SK-N-SH (cell line): ENCODE measurements at regions not wholly inside any gene's neighbourhood (a gene's known extent, or its start where the extent isn't known, plus 50 kb on each side); places are given as distances from the start of the nearest gene placed in this dataset.

ENCODE experiments used
- CTCF ChIA-PET: fragments of 300-600, 350-600 bp; formaldehyde crosslinking; extraction: SDS; loops from one replicate; lab custom pipeline; 2021; lab: Yijun Ruan, JAX
- POLR2A ChIA-PET: fragments of 350-600 bp; sonication (Branson Sonifier 250); formaldehyde crosslinking; extraction: SDS; loops from one replicate; lab custom pipeline; 2020; ENCODE audit warnings: antibody characterized with exemption, inconsistent platforms; lab: Yijun Ruan, JAX
- DNase-seq: peaks from one replicate; pipeline ENCODE4 v3.0.0; 2012
- H2AFZ ChIP-seq: fragments of 200-600 bp; sonication (generic); 2 replicates; pipeline ENCODE4 v1.8.1; 2016; ENCODE audit warnings: antibody characterized with exemption, mild to moderate bottlenecking, low read depth
- H3F3A ChIP-seq: fragments of 200-600 bp; sonication (generic); replicated peaks from 2 replicates; pipeline ENCODE3; 2016; ENCODE audit warnings: antibody characterized with exemption, mild to moderate bottlenecking; ENCODE audit not compliant: insufficient read depth
- H3K27ac ChIP-seq, 2 experiments: fragments of 200-500 bp in 1 of 2; fragments of 200-600 bp in 1 of 2; sonication (Bioruptor generic) in 1 of 2; sonication (generic), shearing (Covaris generic) in 1 of 2; 2 replicates each; pipeline versions ENCODE4 v1.5.1 to v1.6.1; 2014 to 2016; ENCODE audit warnings: low read depth in 2 of 2, inconsistent platforms in 1 of 2, low read length in 1 of 2, mild to moderate bottlenecking in 1 of 2, mixed read lengths in 1 of 2
- H3K27me3 ChIP-seq: fragments of 200-600 bp; sonication (generic), shearing (Covaris generic); 2 replicates; pipeline ENCODE4 v1.6.1; 2016; ENCODE audit warnings: mixed run types; ENCODE audit not compliant: insufficient read depth
- H3K36me3 ChIP-seq, 2 experiments: fragments of 200-500 bp in 1 of 2; fragments of 200-600 bp in 1 of 2; sonication (Bioruptor generic) in 1 of 2; sonication (generic) in 1 of 2; replicated peaks in 1 of 2; 2 replicates each; pipeline versions ENCODE3 to v1.5.1; 2014 to 2016; ENCODE audit warnings: low read length in 1 of 2, mild to moderate bottlenecking in 1 of 2; ENCODE audit not compliant: insufficient read depth in 2 of 2, control insufficient read depth in 1 of 2
- H3K4me1 ChIP-seq, 2 experiments: fragments of 200-500 bp in 1 of 2; fragments of 200-600 bp in 1 of 2; sonication (Bioruptor generic) in 1 of 2; sonication (generic), shearing (Covaris generic) in 1 of 2; 2 replicates each; pipeline versions ENCODE4 v1.5.1 to v1.6.1; 2014 to 2016; ENCODE audit warnings: low read depth in 1 of 2, low read length in 1 of 2, mixed run types in 1 of 2; ENCODE audit not compliant: insufficient read depth in 2 of 2, control insufficient read depth in 1 of 2
- H3K4me2 ChIP-seq: fragments of 200-600 bp; sonication (generic), shearing (Covaris generic); 2 replicates; pipeline ENCODE4 v1.6.1; 2017; ENCODE audit warnings: mixed run types
- H3K4me3 ChIP-seq, 2 experiments: fragments of 200-500 bp in 1 of 2; fragments of 200-600 bp in 1 of 2; sonication (Bioruptor generic) in 1 of 2; sonication (generic), shearing (Covaris generic) in 1 of 2; 2 replicates each; pipeline versions ENCODE4 v1.5.1 to v1.8.1; 2014 to 2016; ENCODE audit warnings: low read depth in 2 of 2, inconsistent platforms in 1 of 2, low read length in 1 of 2, mild to moderate bottlenecking in 1 of 2, mixed read lengths in 1 of 2, moderate library complexity in 1 of 2
- H3K79me2 ChIP-seq: fragments of 200-600 bp; sonication (generic); 2 replicates; pipeline ENCODE4 v1.8.1; 2017; ENCODE audit warnings: mild to moderate bottlenecking; ENCODE audit not compliant: insufficient read depth
- H3K9ac ChIP-seq: fragments of 200-600 bp; sonication (generic); 2 replicates; pipeline ENCODE4 v1.6.1; 2017; ENCODE audit warnings: mixed run types
- H3K9me2 ChIP-seq: fragments of 200-600 bp; sonication (generic); 2 replicates; pipeline ENCODE4 v1.6.1; 2017; ENCODE audit warnings: mixed run types
- H3K9me3 ChIP-seq: fragments of 200-600 bp; sonication (generic); 2 replicates; pipeline ENCODE4 v1.6.1; 2017; ENCODE audit warnings: mixed run types, mild to moderate bottlenecking, moderate library complexity
- H4K20me1 ChIP-seq: fragments of 200-600 bp; sonication (generic); 2 replicates; pipeline ENCODE4 v1.6.1; 2017; ENCODE audit warnings: mild to moderate bottlenecking, mixed run types; ENCODE audit not compliant: insufficient read depth
- CHD2 ChIP-seq: fragments of 150-350 bp; IDR thresholded peaks from 2 replicates; pipeline ENCODE4 v1.6.1; 2018; ENCODE audit warnings: low read length; ENCODE audit not compliant: partially characterized antibody
- ELF1 ChIP-seq: IDR thresholded peaks from 2 replicates; pipeline ENCODE4 v1.4.0; 2012
- EP300 ChIP-seq, 2 experiments: IDR thresholded peaks; 2 replicates each; pipeline versions ENCODE4 v1.4.0 to v1.6.1; 2012; ENCODE audit warnings: borderline replicate concordance in 1 of 2, low read depth in 1 of 2, low read length in 1 of 2
- FOSL2 ChIP-seq: IDR thresholded peaks from 2 replicates; pipeline ENCODE4 v1.4.0; 2012; ENCODE audit warnings: low read depth, mild to moderate bottlenecking, moderate library complexity, borderline replicate concordance
- FOXM1 ChIP-seq: IDR thresholded peaks from 2 replicates; pipeline ENCODE4 v1.4.0; 2012; ENCODE audit warnings: low read depth, mild to moderate bottlenecking
- GABPA ChIP-seq: IDR thresholded peaks from 2 replicates; pipeline ENCODE4 v1.4.0; 2012; ENCODE audit warnings: low read depth, mild to moderate bottlenecking
- GATA2 ChIP-seq: sonication (generic); formaldehyde crosslinking; IDR thresholded peaks from 2 replicates; pipeline ENCODE4 v1.5.0; 2020; ENCODE audit warnings: mild to moderate bottlenecking, missing genetic modification reagents
- MEF2A ChIP-seq: IDR thresholded peaks from 2 replicates; pipeline ENCODE4 v1.4.0; 2012; ENCODE audit warnings: low read depth, borderline replicate concordance
- NRF1 ChIP-seq: IDR thresholded peaks from 2 replicates; pipeline ENCODE4 v1.6.1; 2012; ENCODE audit warnings: low read depth, mild to moderate bottlenecking, low read length
- POLR2AphosphoS5 ChIP-seq: IDR thresholded peaks from 2 replicates; pipeline ENCODE4 v1.6.1; 2012; ENCODE audit warnings: low read depth, low read length
- RAD21 ChIP-seq: IDR thresholded peaks from 2 replicates; pipeline ENCODE4 v1.6.1; 2012; ENCODE audit warnings: mild to moderate bottlenecking, low read length
- RCOR1 ChIP-seq: fragments of 150-350 bp; IDR thresholded peaks from 2 replicates; pipeline ENCODE4 v1.6.1; 2017; ENCODE audit warnings: antibody characterized with exemption, low read length
- RFX5 ChIP-seq: IDR thresholded peaks from 2 replicates; pipeline ENCODE4 v1.6.1; 2012; ENCODE audit warnings: mild to moderate bottlenecking, improper control_type of control experiment, low read length
- SIN3A ChIP-seq: IDR thresholded peaks from 2 replicates; pipeline ENCODE4 v1.6.1; 2012; ENCODE audit warnings: low read depth, mild to moderate bottlenecking, low read length, moderate library complexity, borderline replicate concordance
- SMC3 ChIP-seq: IDR thresholded peaks from 2 replicates; pipeline ENCODE4 v1.6.1; 2012; ENCODE audit warnings: low read depth, low read length, improper control_type of control experiment
- TEAD4 ChIP-seq: IDR thresholded peaks from 2 replicates; pipeline ENCODE4 v1.4.0; 2012; ENCODE audit warnings: mild to moderate bottlenecking, borderline replicate concordance; ENCODE audit not compliant: insufficient read depth
- WGBS: methylation state at CpG from one replicate; pipeline ENCODE4 v1.1.6; 2017; ENCODE audit warnings: low lambda C conversion rate; 5-methylcytosine and 5-hydroxymethylcytosine counted together
- TF ChIP-seq, protein P1 (sequence below): fragments of 200-600 bp; sonication (generic); IDR thresholded peaks from 2 replicates; pipeline ENCODE4 v1.6.1; 2017; ENCODE audit warnings: antibody characterized with exemption, mild to moderate bottlenecking, moderate library complexity
- TF ChIP-seq, protein P2 (sequence below): IDR thresholded peaks from 2 replicates; pipeline ENCODE4 v1.4.0; 2012; ENCODE audit warnings: low read depth, borderline replicate concordance
- TF ChIP-seq, protein P3 (sequence below): fragments of 150-350 bp; IDR thresholded peaks from 2 replicates; pipeline ENCODE4 v1.6.1; 2016; ENCODE audit warnings: mild to moderate bottlenecking, low read depth, low read length
- TF ChIP-seq, protein P4 (sequence below): IDR thresholded peaks from 2 replicates; pipeline ENCODE4; 2012

DNA sequence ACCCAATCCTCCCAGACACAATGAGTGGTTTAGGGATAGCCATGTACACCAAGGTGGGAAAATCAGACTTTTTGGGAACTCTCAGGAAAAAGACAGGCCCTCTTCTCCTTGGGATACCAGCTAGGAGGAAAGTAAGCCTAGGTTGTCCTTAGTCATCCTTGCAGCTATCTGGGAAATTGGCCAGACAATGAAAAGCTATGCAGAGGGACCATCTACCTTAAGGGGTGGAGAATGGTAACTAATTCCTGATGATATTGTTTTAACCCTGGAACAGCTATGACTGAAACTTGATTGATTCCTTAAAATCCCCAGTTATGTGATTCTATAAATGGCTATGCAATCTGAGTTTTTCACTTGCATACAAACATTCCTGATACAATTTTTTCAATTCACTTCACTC is 88.9 kb upstream of the BNC2 start:
- H3F3A ChIP-seq, result peaks cover 9% of the 10 kb centered on the region
- H3K9me3 ChIP-seq, result no peaks in the 10 kb centered on the region
- no peak overlapping the region for H3K4me2 ChIP-seq
- ChIA-PET POLR2A (no interaction called here), CTCF (no interaction called here)
- H3K4me1 ChIP-seq, result no peaks in the 10 kb centered on the region; a peak in 1 of 4 replicates
- H3K36me3 ChIP-seq, result no peaks in the 10 kb centered on the region
- H3K27ac ChIP-seq, result no peak overlapping the region
- DNase-seq, result no peak
- no peak overlapping the region for H3K9ac ChIP-seq
- H3K27me3 ChIP-seq, result no peaks in the 10 kb centered on the region
- H4K20me1 ChIP-seq, result no peaks in the 10 kb centered on the region
- H3K4me3 ChIP-seq, result no peak overlapping the region
- no peaks in the 10 kb centered on the region for H3K9me2 ChIP-seq
- TF ChIP-seq, protein P1, sequence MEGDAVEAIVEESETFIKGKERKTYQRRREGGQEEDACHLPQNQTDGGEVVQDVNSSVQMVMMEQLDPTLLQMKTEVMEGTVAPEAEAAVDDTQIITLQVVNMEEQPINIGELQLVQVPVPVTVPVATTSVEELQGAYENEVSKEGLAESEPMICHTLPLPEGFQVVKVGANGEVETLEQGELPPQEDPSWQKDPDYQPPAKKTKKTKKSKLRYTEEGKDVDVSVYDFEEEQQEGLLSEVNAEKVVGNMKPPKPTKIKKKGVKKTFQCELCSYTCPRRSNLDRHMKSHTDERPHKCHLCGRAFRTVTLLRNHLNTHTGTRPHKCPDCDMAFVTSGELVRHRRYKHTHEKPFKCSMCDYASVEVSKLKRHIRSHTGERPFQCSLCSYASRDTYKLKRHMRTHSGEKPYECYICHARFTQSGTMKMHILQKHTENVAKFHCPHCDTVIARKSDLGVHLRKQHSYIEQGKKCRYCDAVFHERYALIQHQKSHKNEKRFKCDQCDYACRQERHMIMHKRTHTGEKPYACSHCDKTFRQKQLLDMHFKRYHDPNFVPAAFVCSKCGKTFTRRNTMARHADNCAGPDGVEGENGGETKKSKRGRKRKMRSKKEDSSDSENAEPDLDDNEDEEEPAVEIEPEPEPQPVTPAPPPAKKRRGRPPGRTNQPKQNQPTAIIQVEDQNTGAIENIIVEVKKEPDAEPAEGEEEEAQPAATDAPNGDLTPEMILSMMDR, result no peak
- TF ChIP-seq CHD2 (no peak), MEF2A (no peak), SMC3 (no peak), TEAD4 (no peak), GATA2 (no peak), ELF1 (no peak), FOSL2 (no peak), RAD21 (no peak), GABPA (no peak), EP300 (IDR thresholded peaks at IDR 0.05; ENCODE audit: borderline replicate concordance in 1 of 2, low read depth in 1 of 2, low read length in 1 of 2) (no peak), RCOR1 (no peak), NRF1 (no peak), RFX5 (no peak), FOXM1 (no peak), SIN3A (no peak)
- TF ChIP-seq, protein P2, sequence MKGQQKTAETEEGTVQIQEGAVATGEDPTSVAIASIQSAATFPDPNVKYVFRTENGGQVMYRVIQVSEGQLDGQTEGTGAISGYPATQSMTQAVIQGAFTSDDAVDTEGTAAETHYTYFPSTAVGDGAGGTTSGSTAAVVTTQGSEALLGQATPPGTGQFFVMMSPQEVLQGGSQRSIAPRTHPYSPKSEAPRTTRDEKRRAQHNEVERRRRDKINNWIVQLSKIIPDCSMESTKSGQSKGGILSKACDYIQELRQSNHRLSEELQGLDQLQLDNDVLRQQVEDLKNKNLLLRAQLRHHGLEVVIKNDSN, result no peak
- H3K79me2 ChIP-seq, result no peaks in the 10 kb centered on the region
- no peak overlapping the region for H2AFZ ChIP-seq

DNA sequence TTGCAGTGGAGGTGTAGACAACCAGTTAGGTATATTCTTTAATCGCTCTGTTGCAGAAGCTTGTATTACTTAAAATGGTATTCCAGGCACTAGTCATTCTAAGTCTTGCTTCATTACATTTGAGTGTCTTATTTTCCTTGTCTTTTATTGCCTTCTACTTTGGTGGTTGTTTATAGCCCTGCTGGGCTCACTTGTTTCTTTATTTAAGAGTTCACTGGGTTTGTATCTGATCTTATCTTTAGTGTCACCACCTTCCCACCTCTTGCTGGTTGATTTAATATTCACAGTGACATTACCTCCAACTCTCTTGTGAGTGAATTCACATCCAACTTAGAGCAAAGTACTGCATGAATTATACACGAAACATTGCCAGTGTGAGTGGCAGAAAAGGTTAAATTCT is 83.6 kb upstream of the BNC2 start:
- no peaks in the 10 kb centered on the region for H4K20me1 ChIP-seq
- H3K9me2 ChIP-seq, result no peaks in the 10 kb centered on the region
- H3K4me2 ChIP-seq, result no peak overlapping the region
- H3K4me1 ChIP-seq, result no peaks in the 10 kb centered on the region
- H3K27ac ChIP-seq, result no peak overlapping the region
- H3K79me2 ChIP-seq, result no peaks in the 10 kb centered on the region
- H3K36me3 ChIP-seq, result no peaks in the 10 kb centered on the region
- 83% methylated on average over 2 of the region's 2 CpGs for WGBS
- ChIA-PET POLR2A (no interaction called here), CTCF (interaction anchor here (1.4 kb wide), 1 partner anchor 8 kb away, joined by 3 read pairs; no protein-coding TSS in a partner anchor)
- H3K9ac ChIP-seq, result no peak overlapping the region
- H3K4me3 ChIP-seq, result no peak overlapping the region
- H2AFZ ChIP-seq, result no peak overlapping the region
- H3F3A ChIP-seq, result no peaks in the 10 kb centered on the region
- DNase-seq, result no peak
- TF ChIP-seq EP300 (IDR thresholded peaks at IDR 0.05; ENCODE audit: borderline replicate concordance in 1 of 2, low read depth in 1 of 2, low read length in 1 of 2) (no peak), MEF2A (no peak), FOSL2 (no peak), TEAD4 (no peak), POLR2AphosphoS5 (no peak)
- TF ChIP-seq, protein P1, result no peak
- TF ChIP-seq, protein P3, sequence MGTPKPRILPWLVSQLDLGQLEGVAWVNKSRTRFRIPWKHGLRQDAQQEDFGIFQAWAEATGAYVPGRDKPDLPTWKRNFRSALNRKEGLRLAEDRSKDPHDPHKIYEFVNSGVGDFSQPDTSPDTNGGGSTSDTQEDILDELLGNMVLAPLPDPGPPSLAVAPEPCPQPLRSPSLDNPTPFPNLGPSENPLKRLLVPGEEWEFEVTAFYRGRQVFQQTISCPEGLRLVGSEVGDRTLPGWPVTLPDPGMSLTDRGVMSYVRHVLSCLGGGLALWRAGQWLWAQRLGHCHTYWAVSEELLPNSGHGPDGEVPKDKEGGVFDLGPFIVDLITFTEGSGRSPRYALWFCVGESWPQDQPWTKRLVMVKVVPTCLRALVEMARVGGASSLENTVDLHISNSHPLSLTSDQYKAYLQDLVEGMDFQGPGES, result no peak
- TF ChIP-seq, protein P4, sequence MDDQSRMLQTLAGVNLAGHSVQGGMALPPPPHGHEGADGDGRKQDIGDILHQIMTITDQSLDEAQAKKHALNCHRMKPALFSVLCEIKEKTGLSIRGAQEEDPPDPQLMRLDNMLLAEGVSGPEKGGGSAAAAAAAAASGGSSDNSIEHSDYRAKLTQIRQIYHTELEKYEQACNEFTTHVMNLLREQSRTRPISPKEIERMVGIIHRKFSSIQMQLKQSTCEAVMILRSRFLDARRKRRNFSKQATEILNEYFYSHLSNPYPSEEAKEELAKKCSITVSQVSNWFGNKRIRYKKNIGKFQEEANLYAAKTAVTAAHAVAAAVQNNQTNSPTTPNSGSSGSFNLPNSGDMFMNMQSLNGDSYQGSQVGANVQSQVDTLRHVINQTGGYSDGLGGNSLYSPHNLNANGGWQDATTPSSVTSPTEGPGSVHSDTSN, result no peak
- TF ChIP-seq, protein P2, result no peak
- H3K9me3 ChIP-seq, result no peaks in the 10 kb centered on the region
- H3K27me3 ChIP-seq, result no peaks in the 10 kb centered on the region
